B cell (primary cell): ENCODE measurements at regions not wholly inside any gene's neighbourhood (a gene's known extent, or its start where the extent isn't known, plus 50 kb on each side); places are given as distances from the start of the nearest gene placed in this dataset.

Source experiments
- CTCF ChIP-seq: fragments of 200-600 bp; IDR thresholded peaks from one replicate; pipeline ENCODE4 v1.8.0; 2022; ENCODE audit warnings: antibody characterized with exemption, mild to moderate bottlenecking
- EZH2 ChIP-seq: IDR thresholded peaks from 2 replicates; pipeline ENCODE4 v1.6.1; 2012; ENCODE audit warnings: borderline replicate concordance, low read depth, mild to moderate bottlenecking, moderate library complexity, low read length; ENCODE audit not compliant: insufficient read depth, poor library complexity, severe bottlenecking

GRCh38 chr5:173451031-173451430 lies 122.8 kb upstream of the STC2 start:
- TF ChIP-seq CTCF (peak; percentile 34), EZH2 (no peak)
